ENCODE measurements at regions not wholly inside any gene's neighbourhood (a gene's known extent, or its start where the extent isn't known, plus 50 kb on each side); places are given as distances from the start of the nearest gene placed in this dataset.

DNA sequence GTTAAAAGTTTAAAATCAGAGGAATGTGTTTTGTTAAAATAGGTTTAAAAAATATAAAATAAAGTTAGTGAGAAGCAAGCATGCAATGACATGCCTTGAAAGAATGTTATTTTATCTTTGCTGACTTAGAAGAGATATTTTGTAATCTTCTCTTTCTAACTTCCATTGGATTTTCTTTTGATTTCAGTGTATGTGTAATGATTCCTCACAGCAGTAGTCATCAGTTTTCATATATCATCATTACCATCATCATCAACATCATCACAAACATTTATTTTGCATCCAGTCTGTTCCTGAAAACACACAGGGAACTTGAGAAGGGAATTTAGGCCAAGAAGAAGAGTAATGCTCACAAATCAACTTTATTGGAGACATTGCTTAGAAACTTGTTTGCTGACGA, 699.6 kb downstream of the TAF11L14 start:
- no peak overlapping the region for H3K4me3 ChIP-seq (ENCODE audit: low read length)
- TF ChIP-seq, protein P1, sequence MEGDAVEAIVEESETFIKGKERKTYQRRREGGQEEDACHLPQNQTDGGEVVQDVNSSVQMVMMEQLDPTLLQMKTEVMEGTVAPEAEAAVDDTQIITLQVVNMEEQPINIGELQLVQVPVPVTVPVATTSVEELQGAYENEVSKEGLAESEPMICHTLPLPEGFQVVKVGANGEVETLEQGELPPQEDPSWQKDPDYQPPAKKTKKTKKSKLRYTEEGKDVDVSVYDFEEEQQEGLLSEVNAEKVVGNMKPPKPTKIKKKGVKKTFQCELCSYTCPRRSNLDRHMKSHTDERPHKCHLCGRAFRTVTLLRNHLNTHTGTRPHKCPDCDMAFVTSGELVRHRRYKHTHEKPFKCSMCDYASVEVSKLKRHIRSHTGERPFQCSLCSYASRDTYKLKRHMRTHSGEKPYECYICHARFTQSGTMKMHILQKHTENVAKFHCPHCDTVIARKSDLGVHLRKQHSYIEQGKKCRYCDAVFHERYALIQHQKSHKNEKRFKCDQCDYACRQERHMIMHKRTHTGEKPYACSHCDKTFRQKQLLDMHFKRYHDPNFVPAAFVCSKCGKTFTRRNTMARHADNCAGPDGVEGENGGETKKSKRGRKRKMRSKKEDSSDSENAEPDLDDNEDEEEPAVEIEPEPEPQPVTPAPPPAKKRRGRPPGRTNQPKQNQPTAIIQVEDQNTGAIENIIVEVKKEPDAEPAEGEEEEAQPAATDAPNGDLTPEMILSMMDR (conservative IDR thresholded peaks at IDR 0.05; ENCODE audit: low read length): no peak
- no peak for DNase-seq (ENCODE audit: low read depth)

DNA sequence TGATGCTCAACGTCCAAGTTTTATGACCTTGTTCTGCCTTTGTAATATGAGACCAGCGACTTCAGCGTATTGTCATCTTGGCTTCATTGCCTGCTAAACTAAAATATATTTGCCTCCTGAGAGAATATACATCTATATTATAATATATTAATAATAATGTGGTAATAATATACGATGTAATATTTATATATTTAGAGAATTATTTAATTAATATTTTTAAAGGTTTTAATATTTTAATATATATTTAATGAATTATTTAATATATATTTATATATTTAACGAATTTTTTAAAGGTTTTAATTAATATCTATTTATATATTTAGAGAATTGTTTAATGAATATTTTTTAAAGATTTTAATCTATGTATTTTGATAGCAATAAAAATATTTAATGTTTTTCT, 700.7 kb downstream of the TAF11L14 start:
- DNase-seq (ENCODE audit: low read depth): no peak
- TF ChIP-seq, protein P1 (conservative IDR thresholded peaks at IDR 0.05; ENCODE audit: low read length): no peak
- no peak overlapping the region for H3K4me3 ChIP-seq (ENCODE audit: low read length)

DNA sequence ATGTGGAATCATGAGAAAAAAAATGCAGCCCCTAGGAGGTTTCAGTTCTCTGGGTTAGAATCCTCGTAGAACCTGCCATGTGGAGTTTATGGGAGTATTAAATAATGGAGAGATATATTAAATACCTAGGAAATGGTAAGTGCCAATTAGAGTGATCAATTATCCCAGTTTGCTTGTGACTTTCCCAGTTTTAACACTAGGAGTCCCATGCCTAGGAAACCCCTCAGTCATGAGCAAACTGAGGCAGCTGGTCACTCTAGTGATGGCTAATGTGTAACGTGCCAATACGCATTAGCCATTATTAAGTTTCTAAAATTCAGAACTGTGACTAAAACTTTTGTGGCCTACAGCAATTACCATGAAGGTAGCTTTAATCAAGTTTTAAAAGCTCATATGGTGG, 720.6 kb downstream of the TAF11L14 start:
- H3K4me3 ChIP-seq (ENCODE audit: low read length): no peak overlapping the region
- TF ChIP-seq, protein P1 (conservative IDR thresholded peaks at IDR 0.05; ENCODE audit: low read length): no peak
- no peak for DNase-seq (ENCODE audit: low read depth)

DNA sequence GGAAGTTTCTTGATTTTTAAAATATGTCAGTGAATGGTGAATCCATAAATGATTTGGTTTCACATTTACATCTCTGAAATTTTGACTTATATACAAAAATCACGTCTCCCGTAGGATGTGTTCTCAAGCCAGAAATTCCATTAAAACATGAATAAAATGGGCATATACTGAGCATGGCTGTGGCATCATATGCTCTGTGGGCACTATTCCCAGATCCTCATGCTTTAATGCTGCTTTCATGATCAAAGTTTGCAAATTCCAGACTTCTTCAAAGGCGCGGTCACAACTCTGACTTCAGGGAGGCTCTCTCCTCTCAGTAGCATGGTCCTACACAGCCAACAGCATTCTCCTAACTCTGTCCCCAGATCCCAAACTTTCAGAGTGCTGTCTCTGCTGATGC, 723.2 kb downstream of the TAF11L14 start:
- TF ChIP-seq, protein P1 (conservative IDR thresholded peaks at IDR 0.05; ENCODE audit: low read length): no peak
- no peak for DNase-seq (ENCODE audit: low read depth)
- no peak overlapping the region for H3K4me3 ChIP-seq (ENCODE audit: low read length)

DNA sequence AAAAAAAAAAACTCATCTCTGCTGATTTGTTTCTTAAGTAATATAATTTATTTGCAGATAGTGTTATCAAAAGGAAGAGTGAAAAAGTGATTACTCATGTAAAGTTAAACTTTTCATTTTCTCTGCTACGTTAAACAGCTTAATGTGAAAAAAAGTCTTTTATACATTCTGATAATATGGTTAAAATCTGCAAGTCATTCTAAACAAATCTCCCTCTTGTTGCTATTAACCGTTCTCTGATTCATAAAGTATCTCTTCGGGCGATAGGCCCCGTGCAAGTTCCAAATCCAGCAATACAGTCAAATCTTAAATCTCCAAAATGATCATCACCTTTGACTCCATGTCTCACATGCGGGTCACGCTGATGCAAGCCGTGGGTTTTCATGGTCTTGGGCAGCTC, 732.0 kb downstream of the TAF11L14 start:
- TF ChIP-seq, protein P1 (conservative IDR thresholded peaks at IDR 0.05; ENCODE audit: low read length): no peak
- no peak for DNase-seq (ENCODE audit: low read depth)
- H3K4me3 ChIP-seq (ENCODE audit: low read length): no peak overlapping the region

DNA sequence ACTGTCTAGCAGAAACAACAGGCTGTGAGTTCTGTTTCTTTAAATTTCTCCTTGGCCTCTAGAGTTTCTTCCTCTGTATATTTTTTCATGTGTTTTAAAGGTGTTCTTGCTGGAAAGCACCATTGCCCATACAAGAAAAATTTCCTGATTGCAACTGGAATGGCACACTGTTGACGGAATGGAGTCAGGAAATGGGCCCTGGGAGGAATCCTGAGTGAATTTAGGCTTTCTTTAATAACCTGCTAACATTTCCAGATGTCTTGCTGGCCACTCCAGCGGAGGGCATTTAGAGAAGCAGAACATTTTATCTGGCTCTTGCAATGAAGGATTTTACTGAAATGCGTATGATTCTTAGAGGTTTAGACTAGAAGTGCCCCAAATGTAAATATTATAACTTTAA, 736.3 kb downstream of the TAF11L14 start:
- no peak overlapping the region for H3K4me3 ChIP-seq (ENCODE audit: low read length)
- TF ChIP-seq, protein P1 (conservative IDR thresholded peaks at IDR 0.05; ENCODE audit: low read length): no peak
- DNase-seq (ENCODE audit: low read depth): no peak

DNA sequence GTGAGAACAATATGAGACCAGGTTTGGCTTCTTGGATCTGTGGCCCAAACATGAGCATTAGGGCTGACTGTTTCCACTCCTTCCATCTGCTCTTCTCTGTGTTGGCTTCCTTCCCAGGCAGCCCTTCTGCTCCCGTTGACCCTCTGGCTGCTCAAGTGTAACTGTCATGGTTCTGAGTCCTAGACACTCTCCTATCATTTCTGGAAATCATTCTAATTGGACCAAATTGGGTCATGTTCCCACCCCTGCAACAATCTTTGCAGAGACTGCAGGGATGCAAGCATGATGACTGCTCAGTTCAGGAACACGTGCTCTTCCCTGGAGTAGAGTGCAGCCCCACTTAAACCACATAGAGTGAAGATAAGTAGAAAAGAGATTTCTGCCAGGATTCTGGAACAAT, 741.4 kb downstream of the TAF11L14 start:
- DNase-seq (ENCODE audit: low read depth): no peak
- TF ChIP-seq, protein P1 (conservative IDR thresholded peaks at IDR 0.05; ENCODE audit: low read length): no peak

More for the DNA sequence above, 741.4 kb downstream of the TAF11L14 start:
- H3K4me3 ChIP-seq (ENCODE audit: low read length): no peak overlapping the region

Data from AG10803 (cell line).